ENCODE measurements at regions not wholly inside any gene's neighbourhood (a gene's known extent, or its start where the extent isn't known, plus 50 kb on each side); places are given as distances from the start of the nearest gene placed in this dataset.

DNA sequence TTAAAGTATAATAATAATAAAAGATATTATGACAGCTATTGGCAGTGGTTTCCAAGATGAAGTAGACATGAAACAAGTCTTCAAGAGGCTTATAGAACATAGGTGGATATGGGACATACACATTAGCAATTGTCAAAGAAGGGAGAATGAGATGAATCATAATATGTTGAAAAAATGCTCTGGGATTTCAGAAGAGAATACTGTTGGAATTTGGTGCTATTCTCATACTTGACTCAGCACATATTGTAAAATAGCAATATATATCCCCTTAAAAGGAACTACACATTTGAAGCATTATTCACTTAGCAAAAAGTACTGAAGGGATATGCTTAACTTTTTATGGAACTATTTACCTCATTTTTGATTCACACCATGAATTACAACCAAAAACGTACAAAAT lies 577.2 kb upstream of the PCDH15 start:
- ATAC-seq: no peak
- Histone ChIP-seq H3K9me3 (no peaks in the 10 kb centered on the region), H3K27me3 (ENCODE audit: low read depth) (no peaks in the 10 kb centered on the region), H3K4me1 (no peaks in the 10 kb centered on the region), H3K36me3 (no peaks in the 10 kb centered on the region), H3K27ac (no peak overlapping the region), H3K4me3 (no peak overlapping the region)
- intact Hi-C loops (cut with DNase I): no loop called here
- DNase-seq: no peak
- TF ChIP-seq, protein P1, sequence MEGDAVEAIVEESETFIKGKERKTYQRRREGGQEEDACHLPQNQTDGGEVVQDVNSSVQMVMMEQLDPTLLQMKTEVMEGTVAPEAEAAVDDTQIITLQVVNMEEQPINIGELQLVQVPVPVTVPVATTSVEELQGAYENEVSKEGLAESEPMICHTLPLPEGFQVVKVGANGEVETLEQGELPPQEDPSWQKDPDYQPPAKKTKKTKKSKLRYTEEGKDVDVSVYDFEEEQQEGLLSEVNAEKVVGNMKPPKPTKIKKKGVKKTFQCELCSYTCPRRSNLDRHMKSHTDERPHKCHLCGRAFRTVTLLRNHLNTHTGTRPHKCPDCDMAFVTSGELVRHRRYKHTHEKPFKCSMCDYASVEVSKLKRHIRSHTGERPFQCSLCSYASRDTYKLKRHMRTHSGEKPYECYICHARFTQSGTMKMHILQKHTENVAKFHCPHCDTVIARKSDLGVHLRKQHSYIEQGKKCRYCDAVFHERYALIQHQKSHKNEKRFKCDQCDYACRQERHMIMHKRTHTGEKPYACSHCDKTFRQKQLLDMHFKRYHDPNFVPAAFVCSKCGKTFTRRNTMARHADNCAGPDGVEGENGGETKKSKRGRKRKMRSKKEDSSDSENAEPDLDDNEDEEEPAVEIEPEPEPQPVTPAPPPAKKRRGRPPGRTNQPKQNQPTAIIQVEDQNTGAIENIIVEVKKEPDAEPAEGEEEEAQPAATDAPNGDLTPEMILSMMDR (IDR thresholded peaks at IDR 0.05): no peak

DNA sequence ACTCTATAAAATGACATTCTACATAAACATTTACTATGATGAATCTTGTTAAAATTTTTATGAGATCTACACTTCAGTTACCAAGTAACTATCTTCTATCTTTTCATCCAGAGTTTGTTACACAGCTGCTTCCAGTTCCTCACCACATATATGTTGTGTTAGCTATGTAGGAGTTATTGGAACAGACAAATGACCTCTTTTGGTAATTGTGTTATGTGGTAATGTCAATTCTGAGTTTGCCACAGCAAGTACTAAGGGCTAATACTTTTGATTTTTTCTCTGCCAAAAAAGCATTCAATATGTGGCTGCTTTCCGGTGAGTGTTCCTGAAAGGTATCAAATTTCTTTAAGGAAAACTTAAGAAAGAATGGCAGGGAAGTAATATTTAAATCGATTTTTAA lies 573.9 kb upstream of the PCDH15 start:
- no peaks in the 10 kb centered on the region for H3K36me3 ChIP-seq
- H3K27me3 ChIP-seq (ENCODE audit: low read depth): no peaks in the 10 kb centered on the region
- TF ChIP-seq, protein P1 (IDR thresholded peaks at IDR 0.05): no peak
- no peaks in the 10 kb centered on the region for H3K4me1 ChIP-seq
- no peak overlapping the region for H3K4me3 ChIP-seq
- H3K9me3 ChIP-seq: no peaks in the 10 kb centered on the region
- intact Hi-C loops (cut with DNase I): no loop called here
- DNase-seq (no peak), ATAC-seq (no peak)
- H3K27ac ChIP-seq: no peak overlapping the region

DNA sequence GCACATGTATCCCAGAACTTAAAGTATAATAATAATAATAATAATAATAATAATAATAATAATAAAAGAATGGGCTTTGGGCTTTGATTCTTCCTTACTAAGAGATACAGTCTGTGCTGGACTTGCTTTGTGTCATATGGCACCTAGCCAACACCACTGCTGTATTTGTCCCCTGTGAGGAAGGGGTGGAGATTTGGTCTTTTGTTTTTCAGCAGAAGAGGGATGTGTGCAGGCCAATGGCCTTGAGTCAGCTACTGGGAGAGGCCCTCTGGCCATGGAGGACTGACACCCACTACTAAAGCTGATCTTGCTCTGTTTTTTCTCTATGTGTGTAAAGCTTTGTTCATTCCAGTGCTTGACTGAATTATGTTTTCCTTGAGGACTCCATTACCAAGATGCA lies 573.0 kb upstream of the PCDH15 start:
- Histone ChIP-seq H3K27ac (no peak overlapping the region), H3K4me3 (no peak overlapping the region), H3K9me3 (no peaks in the 10 kb centered on the region), H3K4me1 (no peaks in the 10 kb centered on the region), H3K27me3 (ENCODE audit: low read depth) (no peaks in the 10 kb centered on the region), H3K36me3 (no peaks in the 10 kb centered on the region)
- ATAC-seq (no peak), DNase-seq (no peak)
- intact Hi-C loops (cut with DNase I): no loop called here
- TF ChIP-seq, protein P1 (IDR thresholded peaks at IDR 0.05): no peak

DNA sequence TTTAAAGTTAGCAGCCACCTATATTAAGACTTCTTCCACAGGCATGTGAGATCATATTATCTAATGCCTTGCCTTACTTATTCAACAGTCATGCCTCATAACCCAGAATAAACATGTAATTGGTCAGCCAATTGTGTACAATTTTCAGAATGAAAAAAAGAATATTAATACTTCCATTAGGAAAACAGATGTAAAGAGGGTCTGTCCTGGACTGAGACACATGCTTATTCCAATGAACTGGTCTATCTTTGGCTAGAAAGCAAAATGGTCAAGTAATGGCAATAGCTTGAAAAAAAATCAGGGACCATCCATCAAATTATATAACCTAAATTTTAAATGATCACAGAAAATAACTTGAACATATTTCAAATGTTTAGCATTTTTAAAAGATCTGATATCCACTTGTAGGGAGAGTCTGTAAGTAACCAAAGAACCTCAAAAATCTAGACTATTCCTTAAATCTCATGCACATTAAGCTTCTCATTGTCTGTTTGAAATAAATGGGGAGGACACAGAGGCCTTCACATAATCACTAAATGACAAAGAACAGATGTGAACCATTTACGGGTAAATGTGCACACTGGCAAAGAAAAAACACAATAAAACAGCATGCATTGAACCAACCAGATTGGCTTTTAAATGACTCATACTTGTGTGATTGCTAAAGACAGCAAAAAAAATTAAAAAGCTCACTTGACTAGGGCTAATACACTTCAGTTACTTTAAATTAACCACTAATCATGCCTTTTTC lies 568.8 kb upstream of the PCDH15 start:
- no peak for ATAC-seq
- DNase-seq: no peak
- H3K27me3 ChIP-seq (ENCODE audit: low read depth): no peaks in the 10 kb centered on the region
- TF ChIP-seq, protein P1 (IDR thresholded peaks at IDR 0.05): no peak
- no peak overlapping the region for H3K27ac ChIP-seq
- H3K36me3 ChIP-seq: no peaks in the 10 kb centered on the region
- H3K4me1 ChIP-seq: no peaks in the 10 kb centered on the region
- intact Hi-C loops (cut with DNase I): no loop called here
- H3K4me3 ChIP-seq: no peak overlapping the region
- no peaks in the 10 kb centered on the region for H3K9me3 ChIP-seq

DNA sequence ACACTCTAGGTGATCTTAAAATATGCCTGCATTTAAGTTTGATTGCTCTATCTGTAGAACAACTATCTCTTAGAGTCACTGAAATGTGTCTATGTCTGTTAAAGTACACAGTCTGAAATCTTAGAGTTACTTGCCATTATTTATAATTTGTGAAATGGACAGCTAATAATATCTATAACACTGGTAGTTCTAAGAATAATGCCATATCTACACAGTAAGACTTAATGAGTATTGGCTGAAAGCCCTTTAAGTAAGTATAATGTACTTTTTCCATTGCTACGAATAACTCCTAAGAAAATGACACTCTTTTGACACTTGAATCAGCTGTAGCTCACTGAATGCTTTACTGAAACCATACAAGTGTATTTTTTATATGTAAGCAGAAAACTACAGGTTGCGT lies 567.4 kb upstream of the PCDH15 start:
- intact Hi-C loops (cut with DNase I): no loop called here
- H3K27ac ChIP-seq: no peak overlapping the region
- H3K4me3 ChIP-seq: no peak overlapping the region
- H3K36me3 ChIP-seq: no peaks in the 10 kb centered on the region
- H3K9me3 ChIP-seq: no peaks in the 10 kb centered on the region
- H3K4me1 ChIP-seq: no peaks in the 10 kb centered on the region
- TF ChIP-seq, protein P1 (IDR thresholded peaks at IDR 0.05): no peak
- DNase-seq (no peak), ATAC-seq (no peak)
- no peaks in the 10 kb centered on the region for H3K27me3 ChIP-seq (ENCODE audit: low read depth)

Measured in lower lobe of right lung (tissue), 2 donors.